H9 (cell line): ENCODE measurements at regions not wholly inside any gene's neighbourhood (a gene's known extent, or its start where the extent isn't known, plus 50 kb on each side); places are given as distances from the start of the nearest gene placed in this dataset.
"Not testable (repeated sequence)": the region's sequence is repeated elsewhere in the genome, so short reads cannot be mapped to it uniquely, and the experiment has no call there.

Source experiments
- DNase-seq: peaks from one replicate; pipeline ENCODE4 v3.0.0-alpha.2; 2017
- H2AFZ ChIP-seq: one replicate; pipeline ENCODE4 v1.6.1; 2013; ENCODE audit warnings: mild to moderate bottlenecking, low read length, control low read depth, moderate library complexity
- H2AK5ac ChIP-seq: 2 replicates; pipeline ENCODE4 v1.6.1; 2013; ENCODE audit warnings: low read length, control low read depth, mixed read lengths; ENCODE audit not compliant: insufficient read length
- H2BK120ac ChIP-seq: one replicate; pipeline ENCODE4 v1.6.1; 2013; ENCODE audit warnings: low read depth, mild to moderate bottlenecking, low read length, control low read depth, inconsistent platforms; ENCODE audit not compliant: poor library complexity, severe bottlenecking
- H2BK12ac ChIP-seq: 2 replicates; pipeline ENCODE4 v1.6.1; 2013; ENCODE audit warnings: low read length, control low read depth, mixed read lengths, low read depth; ENCODE audit not compliant: insufficient read length
- H2BK15ac ChIP-seq: 2 replicates; pipeline ENCODE4 v1.6.1; 2013; ENCODE audit warnings: low read depth, low read length, control low read depth
- H2BK20ac ChIP-seq: one replicate; pipeline ENCODE4 v1.6.1; 2013; ENCODE audit warnings: low read depth, mild to moderate bottlenecking, low read length, control low read depth, inconsistent platforms; ENCODE audit not compliant: poor library complexity, severe bottlenecking
- H2BK5ac ChIP-seq: 2 replicates; pipeline ENCODE4 v1.6.1; 2013; ENCODE audit warnings: low read length, control low read depth, mixed read lengths; ENCODE audit not compliant: insufficient read length
- H3K14ac ChIP-seq: 2 replicates; pipeline ENCODE4 v1.6.1; 2013; ENCODE audit warnings: low read length, control low read depth; ENCODE audit not compliant: insufficient read depth
- H3K18ac ChIP-seq: 2 replicates; pipeline ENCODE4 v1.6.1; 2013; ENCODE audit warnings: low read depth, mild to moderate bottlenecking, mixed read lengths, low read length, control low read depth; ENCODE audit not compliant: insufficient read length
- H3K23ac ChIP-seq: 2 replicates; pipeline ENCODE4 v1.6.1; 2013; ENCODE audit warnings: low read length, control low read depth, mixed read lengths, low read depth; ENCODE audit not compliant: insufficient read length
- H3K23me2 ChIP-seq: 2 replicates; pipeline ENCODE4 v1.6.1; 2013; ENCODE audit warnings: low read depth, mild to moderate bottlenecking, mixed read lengths, low read length, control low read depth; ENCODE audit not compliant: insufficient read length, poor library complexity, severe bottlenecking
- H3K27ac ChIP-seq: 2 replicates; pipeline ENCODE4 v1.5.1; 2013; ENCODE audit warnings: low read length, control low read depth, mixed read lengths, low read depth; ENCODE audit not compliant: insufficient read length
- H3K27me3 ChIP-seq: 2 replicates; pipeline ENCODE4 v1.6.1; 2013; ENCODE audit warnings: low read length, control low read depth, inconsistent platforms; ENCODE audit not compliant: insufficient read depth
- H3K4ac ChIP-seq: 2 replicates; pipeline ENCODE4 v1.6.1; 2013; ENCODE audit warnings: low read depth, mild to moderate bottlenecking, control low read depth, inconsistent platforms, low read length, moderate library complexity
- H3K4me1 ChIP-seq: 2 replicates; pipeline ENCODE4 v1.6.1; 2013; ENCODE audit warnings: low read length, control low read depth, inconsistent platforms; ENCODE audit not compliant: insufficient read depth
- H3K4me2 ChIP-seq: 2 replicates; pipeline ENCODE4 v1.6.1; 2013; ENCODE audit warnings: low read length, control low read depth, mixed read lengths; ENCODE audit not compliant: insufficient read length, insufficient read depth
- H3K56ac ChIP-seq: 2 replicates; pipeline ENCODE4 v1.6.1; 2013; ENCODE audit warnings: low read depth, mild to moderate bottlenecking, mixed read lengths, low read length, control low read depth; ENCODE audit not compliant: insufficient read length
- H3K79me1 ChIP-seq: 2 replicates; pipeline ENCODE4 v1.6.1; 2013; ENCODE audit warnings: low read depth, mild to moderate bottlenecking, moderate library complexity, low read length, control low read depth, inconsistent platforms; ENCODE audit not compliant: insufficient read depth, poor library complexity, severe bottlenecking
- H3K79me2 ChIP-seq: 2 replicates; pipeline ENCODE4 v1.6.1; 2013; ENCODE audit warnings: low read length, control low read depth, inconsistent platforms; ENCODE audit not compliant: insufficient read depth
- H3K9ac ChIP-seq: 2 replicates; pipeline ENCODE4 v1.6.1; 2013; ENCODE audit warnings: low read length, control low read depth, mixed read lengths; ENCODE audit not compliant: insufficient read length; ENCODE audit errors: extremely low read depth
- H3K9me3 ChIP-seq: one replicate; pipeline ENCODE4 v1.6.1; 2013; ENCODE audit warnings: low read depth, low read length, inconsistent platforms; ENCODE audit not compliant: control insufficient read depth
- H3T11ph ChIP-seq: one replicate; pipeline ENCODE4 v1.6.1; 2013; ENCODE audit warnings: mild to moderate bottlenecking, low read length, control low read depth, inconsistent platforms
- H4K20me1 ChIP-seq: one replicate; pipeline ENCODE4 v1.6.1; 2013; ENCODE audit not compliant: control insufficient read depth, insufficient read length, insufficient read depth
- H4K5ac ChIP-seq: 2 replicates; pipeline ENCODE4 v1.6.1; 2013; ENCODE audit warnings: low read depth, mild to moderate bottlenecking, mixed read lengths, low read length, control low read depth; ENCODE audit not compliant: insufficient read length
- H4K8ac ChIP-seq: replicated peaks from 2 replicates; pipeline ENCODE4 v1.6.1; 2013; ENCODE audit warnings: low read length, control low read depth, mixed read lengths, low read depth; ENCODE audit not compliant: insufficient read length
- H4K91ac ChIP-seq: 2 replicates; pipeline ENCODE4 v1.6.1; 2013; ENCODE audit warnings: low read depth, mild to moderate bottlenecking, moderate library complexity, mixed read lengths, low read length, control low read depth; ENCODE audit not compliant: insufficient read length
- H3K27ac Mint-ChIP-seq, 3 experiments: 2 replicates in 2 of 3; 3 replicates in 1 of 3; pipeline ENCODE4 v1.8.0; 2020 to 2021; ENCODE audit warnings: mixed read lengths in 3 of 3, mild to moderate bottlenecking in 1 of 3, moderate library complexity in 1 of 3
- H3K27me3 Mint-ChIP-seq: 2 replicates; pipeline ENCODE4 v1.8.0; 2021; ENCODE audit warnings: low read depth, mild to moderate bottlenecking, moderate library complexity, mixed read lengths
- H3K36me3 Mint-ChIP-seq, 3 experiments: 2 replicates in 2 of 3; 3 replicates in 1 of 3; pipeline ENCODE4 v1.8.0; 2020 to 2021; ENCODE audit warnings: low read depth in 3 of 3, mixed read lengths in 3 of 3; ENCODE audit not compliant: insufficient read depth in 1 of 3
- H3K4me1 Mint-ChIP-seq, 2 experiments: 2 replicates each; pipeline ENCODE4 v1.8.0; 2020; ENCODE audit warnings: mixed read lengths in 2 of 2
- H3K4me3 Mint-ChIP-seq, 2 experiments: 2 replicates in 1 of 2; 3 replicates in 1 of 2; pipeline ENCODE4 v1.8.0; 2020 to 2021; ENCODE audit warnings: mild to moderate bottlenecking in 2 of 2, mixed read lengths in 2 of 2, moderate library complexity in 1 of 2
- H3K9me3 Mint-ChIP-seq, 2 experiments: 2 replicates in 1 of 2; 3 replicates in 1 of 2; pipeline ENCODE4 v1.8.0; 2020; ENCODE audit warnings: mild to moderate bottlenecking in 2 of 2, mixed read lengths in 2 of 2, moderate library complexity in 1 of 2
- WGBS: extraction: QIAGEN DNeasy Blood & Tissue Kit; methylation state at CpG from one replicate; pipeline ENCODE4 v1.1.7; 2013; ENCODE audit warnings: missing lambda C conversion rate, low lambda C conversion rate, mixed read lengths; ENCODE audit not compliant: insufficient read length; ENCODE audit errors: extremely low coverage; 5-methylcytosine and 5-hydroxymethylcytosine counted together
- TF ChIP-seq, protein P1 (sequence below): fragments of 200-600 bp; sonication (generic); conservative IDR thresholded peaks from 3 replicates; pipeline ENCODE4 v1.8.0; 2021; ENCODE audit warnings: antibody characterized with exemption, mild to moderate bottlenecking

DNA sequence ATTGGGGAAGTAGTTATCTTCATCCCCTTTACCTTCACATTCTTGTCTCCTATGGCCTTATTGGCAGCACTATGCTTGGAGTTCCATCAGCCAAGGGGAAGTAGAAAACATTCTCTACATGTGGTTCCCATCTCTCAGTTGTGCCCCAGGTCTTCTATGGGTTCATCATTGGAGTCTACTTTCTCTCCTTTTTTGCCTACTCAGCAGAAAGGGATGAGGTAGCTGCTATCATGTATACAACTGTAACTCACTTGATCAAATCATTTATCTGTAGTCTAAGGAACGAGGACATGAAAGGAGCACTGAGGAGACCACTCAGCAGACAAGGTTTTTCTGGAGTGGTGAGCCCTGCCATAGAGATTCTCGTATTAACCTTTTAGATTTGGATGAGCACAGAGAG lies 119.0 kb upstream of the OR13H1 start:
- Mint-ChIP-seq H3K4me1 (peaks cover 0 to 3% of the 10 kb centered on the region in 2 experiments; a peak in 1 of 4 replicates), H3K36me3 (peaks cover 0 to 2% (median 2%) of the 10 kb centered on the region in 3 experiments; a peak in 4 of 7 replicates), H3K4me3 (no peak overlapping the region), H3K9me3 (no peaks in the 10 kb centered on the region; a peak in 2 of 5 replicates), H3K27ac (no peak overlapping the region), H3K27me3 (no peaks in the 10 kb centered on the region)
- Histone ChIP-seq H2BK5ac (no peak overlapping the region), H2AK5ac (no peak overlapping the region), H3K9me3 (no peaks in the 10 kb centered on the region), H3K4ac (no peak overlapping the region), H3K4me1 (no peaks in the 10 kb centered on the region), H3K23me2 (no peaks in the 10 kb centered on the region), H3K56ac (no peak overlapping the region), H2BK120ac (no peak overlapping the region), H2BK20ac (no peak overlapping the region), H2AFZ (no peak overlapping the region), H3K23ac (no peak overlapping the region), H4K5ac (no peak overlapping the region), H4K8ac (no peak overlapping the region), H3K79me1 (no peaks in the 10 kb centered on the region), H2BK15ac (no peak overlapping the region), H4K20me1 (no peaks in the 10 kb centered on the region), H4K91ac (no peak overlapping the region), H3K27me3 (no peaks in the 10 kb centered on the region), H2BK12ac (no peak overlapping the region), H3T11ph (no peak overlapping the region), H3K4me2 (no peak overlapping the region), H3K27ac (no peak overlapping the region), H3K79me2 (no peaks in the 10 kb centered on the region), H3K18ac (no peak overlapping the region), H3K14ac (no peak overlapping the region), H3K9ac (no peak overlapping the region)
- TF ChIP-seq, protein P1, sequence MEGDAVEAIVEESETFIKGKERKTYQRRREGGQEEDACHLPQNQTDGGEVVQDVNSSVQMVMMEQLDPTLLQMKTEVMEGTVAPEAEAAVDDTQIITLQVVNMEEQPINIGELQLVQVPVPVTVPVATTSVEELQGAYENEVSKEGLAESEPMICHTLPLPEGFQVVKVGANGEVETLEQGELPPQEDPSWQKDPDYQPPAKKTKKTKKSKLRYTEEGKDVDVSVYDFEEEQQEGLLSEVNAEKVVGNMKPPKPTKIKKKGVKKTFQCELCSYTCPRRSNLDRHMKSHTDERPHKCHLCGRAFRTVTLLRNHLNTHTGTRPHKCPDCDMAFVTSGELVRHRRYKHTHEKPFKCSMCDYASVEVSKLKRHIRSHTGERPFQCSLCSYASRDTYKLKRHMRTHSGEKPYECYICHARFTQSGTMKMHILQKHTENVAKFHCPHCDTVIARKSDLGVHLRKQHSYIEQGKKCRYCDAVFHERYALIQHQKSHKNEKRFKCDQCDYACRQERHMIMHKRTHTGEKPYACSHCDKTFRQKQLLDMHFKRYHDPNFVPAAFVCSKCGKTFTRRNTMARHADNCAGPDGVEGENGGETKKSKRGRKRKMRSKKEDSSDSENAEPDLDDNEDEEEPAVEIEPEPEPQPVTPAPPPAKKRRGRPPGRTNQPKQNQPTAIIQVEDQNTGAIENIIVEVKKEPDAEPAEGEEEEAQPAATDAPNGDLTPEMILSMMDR: no peak
- no CpG with 5 or more reads among the region's 2 CpGs for WGBS
- no peak for DNase-seq

DNA sequence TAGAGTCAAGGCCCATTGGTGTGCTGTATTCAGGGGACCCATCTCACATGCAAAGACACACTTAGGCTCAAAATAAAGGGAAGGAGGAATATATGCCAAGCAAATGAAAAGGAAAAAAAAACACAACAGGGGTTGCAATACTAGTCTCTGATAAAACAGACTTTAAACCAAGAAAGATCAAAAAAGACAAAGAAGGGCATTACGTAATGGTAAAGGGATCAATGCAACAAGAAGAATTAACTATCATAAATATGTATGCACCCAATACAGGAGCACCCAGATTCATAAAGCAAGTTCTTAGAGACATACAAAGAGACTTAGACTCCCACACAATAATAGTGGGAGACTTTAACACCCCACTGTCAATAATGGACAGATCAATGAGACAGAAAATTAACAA lies 113.4 kb upstream of the OR13H1 start:
- H4K20me1 ChIP-seq, H2AFZ ChIP-seq, H3K23ac ChIP-seq, H3K27me3 ChIP-seq, H3K4me1 Mint-ChIP-seq, H3K27me3 Mint-ChIP-seq, H2BK12ac ChIP-seq, H3K4ac ChIP-seq, H2BK5ac ChIP-seq, H3K23me2 ChIP-seq, H2BK20ac ChIP-seq, H3K56ac ChIP-seq, H3K9me3 Mint-ChIP-seq, H4K8ac ChIP-seq, H3T11ph ChIP-seq, H3K79me2 ChIP-seq, H2AK5ac ChIP-seq, H3K27ac Mint-ChIP-seq, H3K4me2 ChIP-seq, H3K36me3 Mint-ChIP-seq, H3K4me3 Mint-ChIP-seq, H3K4me1 ChIP-seq, H4K5ac ChIP-seq, H2BK120ac ChIP-seq, H4K91ac ChIP-seq, H3K14ac ChIP-seq, H2BK15ac ChIP-seq, H3K18ac ChIP-seq, H3K9me3 ChIP-seq, H3K79me1 ChIP-seq, DNase-seq, H3K27ac ChIP-seq, H3K9ac ChIP-seq: not testable (repeated sequence)
- no CpG with 5 or more reads among the region's 1 CpG for WGBS
